Erythroblast (primary cell): ENCODE measurements at regions not wholly inside any gene's neighbourhood (a gene's known extent, or its start where the extent isn't known, plus 50 kb on each side); places are given as distances from the start of the nearest gene placed in this dataset.

ENCODE experiments used
- GATA1 ChIP-seq: IDR thresholded peaks from 2 replicates; pipeline ENCODE4 v1.6.1; 2011; ENCODE audit warnings: low read depth, mild to moderate bottlenecking, control low read depth, low read length, moderate library complexity
- POLR2A ChIP-seq: IDR thresholded peaks from 2 replicates; pipeline ENCODE4 v1.6.1; 2011; ENCODE audit warnings: mild to moderate bottlenecking, low read length

GRCh38 chr13:83794583-83794982 is 87.7 kb downstream of the SLITRK1 start:
- TF ChIP-seq POLR2A = no peak
- TF ChIP-seq GATA1 = no peak
